NCI-H446 treated with DMSO at 0.1 percent for 48 hours (cell line): ENCODE measurements at regions not wholly inside any gene's neighbourhood (a gene's known extent, or its start where the extent isn't known, plus 50 kb on each side); places are given as distances from the start of the nearest gene placed in this dataset.
"Not testable (repeated sequence)": the region's sequence is repeated elsewhere in the genome, so short reads cannot be mapped to it uniquely, and the experiment has no call there.

Source experiments
- DNase-seq: peaks from one replicate; lab custom pipeline; 2025; lab: John Stamatoyannopoulos, UW

- no peak for DNase-seq
Observed at GRCh38 chrX:46168254-46168653, 377.0 kb downstream of the ZNF674 start.

- no peak for DNase-seq
Observed at GRCh38 chrX:46165866-46166265, 379.4 kb downstream of the ZNF674 start.

GRCh38 chrX:46165411-46165810 lies 379.8 kb downstream of the ZNF674 start:
- DNase-seq: no peak

DNA sequence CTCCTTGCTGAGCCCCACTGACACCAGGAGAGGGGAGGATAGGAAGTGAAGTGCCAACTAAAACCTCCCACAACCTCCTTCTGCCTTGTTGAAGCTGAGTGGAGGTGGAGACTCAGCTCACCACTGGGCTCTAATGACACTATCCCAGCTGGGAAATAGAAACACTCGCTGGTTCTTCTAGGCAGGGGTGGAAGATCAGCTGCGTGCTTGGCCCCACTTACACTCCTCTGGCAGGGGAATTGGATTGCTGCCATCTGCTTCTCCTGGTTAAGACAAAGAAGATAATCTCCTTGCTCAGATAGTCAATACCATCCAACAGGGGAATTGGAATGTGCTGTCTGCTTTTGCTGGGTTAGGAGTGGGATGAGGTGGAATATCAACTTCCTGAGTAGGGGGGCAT lies 392.5 kb downstream of the ZNF674 start:
- no peak for DNase-seq

- not testable (repeated sequence) for DNase-seq
Observed at GRCh38 chrX:46151332-46151731, 393.9 kb downstream of the ZNF674 start.

DNA sequence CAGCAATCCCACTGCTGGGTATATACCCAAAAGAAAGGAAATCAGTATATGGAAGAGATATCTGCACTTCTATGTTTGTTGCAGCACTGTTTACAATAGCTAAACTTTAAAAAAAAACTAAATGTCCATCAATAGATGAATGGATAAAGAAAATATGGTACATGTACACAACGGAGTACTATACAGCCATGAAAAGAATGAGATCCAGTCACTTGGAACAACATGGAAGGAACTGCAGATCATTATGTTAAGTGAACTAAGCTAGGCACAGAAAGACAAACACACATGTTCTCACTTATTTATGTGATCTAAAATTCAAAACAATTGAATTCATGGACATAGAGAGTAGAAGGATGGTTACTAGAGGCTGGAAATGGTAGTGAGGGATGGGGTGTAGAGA lies 400.7 kb downstream of the ZNF674 start:
- DNase-seq: no peak

GRCh38 chrX:46140272-46140671 lies 404.9 kb downstream of the ZNF674 start:
- no peak for DNase-seq

GRCh38 chrX:46130247-46130646 lies 415.0 kb downstream of the ZNF674 start:
- DNase-seq: no peak

DNA sequence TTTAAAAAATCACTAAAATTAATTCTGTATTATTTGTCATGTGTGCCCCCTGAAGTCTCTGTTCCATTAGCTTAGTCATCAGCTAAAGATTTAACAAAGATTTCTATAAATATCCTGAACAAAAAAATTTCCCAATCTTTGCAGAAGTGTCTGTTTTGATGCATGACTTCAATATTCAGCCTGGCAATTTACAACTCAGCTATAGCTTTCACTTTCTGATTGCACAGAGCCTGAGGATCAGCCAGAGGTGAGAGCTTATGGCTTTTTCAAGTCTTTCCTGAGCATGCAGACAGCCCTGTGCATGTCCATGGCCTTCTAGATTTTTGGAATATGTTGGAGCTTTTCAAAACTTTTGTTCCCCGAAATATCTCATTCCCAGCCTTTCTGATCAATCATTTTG lies 420.1 kb downstream of the ZNF674 start:
- DNase-seq: no peak

GRCh38 chrX:46117234-46117633 lies 428.0 kb downstream of the ZNF674 start:
- no peak for DNase-seq

GRCh38 chrX:46087310-46087709 lies 457.9 kb downstream of the ZNF674 start:
- not testable (repeated sequence) for DNase-seq

DNA sequence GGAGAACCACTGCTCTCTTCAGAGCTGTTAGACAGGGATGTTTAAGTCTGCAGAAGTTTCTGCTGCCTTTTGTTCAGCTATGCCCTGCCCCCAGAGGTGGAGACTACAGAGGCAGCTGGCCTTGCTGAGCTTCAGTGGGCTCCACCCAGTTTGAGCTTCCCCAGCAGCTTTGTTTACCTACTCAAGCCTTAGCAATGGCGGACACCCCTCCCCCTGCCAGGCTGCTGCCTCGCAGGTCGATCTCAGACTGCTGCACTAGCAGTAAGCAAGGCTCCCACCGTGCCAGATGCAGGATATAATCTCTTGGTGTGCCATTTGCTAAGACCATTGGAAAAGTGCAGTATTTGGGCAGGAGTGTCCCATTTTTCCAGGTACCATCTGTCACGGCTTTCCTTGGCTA lies 465.1 kb downstream of the ZNF674 start:
- not testable (repeated sequence) for DNase-seq

- no peak for DNase-seq
Observed at GRCh38 chrX:46072791-46073190, 472.4 kb downstream of the ZNF674 start.

GRCh38 chrX:46072372-46072771 lies 472.8 kb downstream of the ZNF674 start:
- no peak for DNase-seq

DNA sequence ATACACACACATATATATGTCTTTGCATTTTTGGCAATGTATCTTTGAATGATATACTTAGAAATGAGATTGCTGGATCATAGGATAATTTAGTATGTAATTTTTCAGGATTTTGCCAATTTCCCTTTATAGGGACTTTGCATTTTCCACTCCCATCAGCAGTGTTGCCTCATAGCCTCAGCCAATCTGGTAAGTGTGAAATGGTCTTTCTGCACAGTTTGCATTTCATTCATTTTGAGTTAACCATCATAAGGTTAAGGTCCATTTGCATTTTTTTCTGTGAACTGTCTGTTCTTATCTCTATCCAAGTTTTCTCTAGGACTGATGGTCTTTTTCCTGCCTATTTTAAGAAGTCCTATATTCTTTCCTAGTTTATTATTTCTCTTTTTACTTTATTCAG lies 474.8 kb downstream of the ZNF674 start:
- DNase-seq: no peak

- no peak for DNase-seq
Observed at GRCh38 chrX:46059316-46059715, 485.9 kb downstream of the ZNF674 start.

- no peak for DNase-seq
Observed at GRCh38 chrX:46044486-46044885, 500.7 kb downstream of the ZNF674 start.

- DNase-seq: no peak
Observed at GRCh38 chrX:46040001-46040400, 505.2 kb downstream of the ZNF674 start.

DNA sequence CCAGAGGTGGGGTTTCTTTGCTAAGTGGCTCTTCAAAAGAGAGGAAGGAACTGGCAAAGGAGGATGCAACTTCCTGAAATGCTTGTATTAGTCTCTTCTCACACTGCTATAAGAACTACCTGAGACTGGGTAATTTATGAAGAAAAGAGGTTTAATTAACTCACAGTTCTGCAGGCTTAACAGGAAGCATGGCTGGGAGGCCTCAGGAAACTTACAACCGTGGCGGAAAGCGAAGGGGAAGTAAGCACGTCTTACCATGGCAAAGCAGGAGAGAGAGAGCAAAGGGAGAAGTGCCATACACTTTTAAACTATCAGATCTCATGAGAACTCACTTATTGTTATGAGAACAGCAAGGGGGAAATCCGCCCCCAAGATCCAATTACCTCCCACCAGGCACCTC lies 505.7 kb downstream of the ZNF674 start:
- DNase-seq: no peak

DNA sequence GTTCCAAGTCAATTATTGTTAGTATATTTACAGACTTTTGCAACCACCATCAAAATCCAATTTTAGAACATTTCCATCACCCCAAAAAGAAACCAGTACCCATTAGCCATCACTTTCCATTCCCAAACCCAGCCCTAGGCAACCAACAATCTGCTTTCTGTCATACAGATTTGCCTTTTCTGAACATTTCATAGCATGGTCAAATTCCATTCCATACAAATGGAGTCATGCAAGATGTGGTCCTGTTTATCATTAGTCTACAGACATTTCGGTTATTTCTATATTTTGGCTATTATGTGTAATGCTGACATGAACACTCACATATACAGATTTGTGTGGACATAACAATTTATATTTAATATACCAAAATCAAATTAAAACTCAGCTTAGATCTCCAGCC lies 508.7 kb downstream of the ZNF674 start:
- DNase-seq: no peak

DNA sequence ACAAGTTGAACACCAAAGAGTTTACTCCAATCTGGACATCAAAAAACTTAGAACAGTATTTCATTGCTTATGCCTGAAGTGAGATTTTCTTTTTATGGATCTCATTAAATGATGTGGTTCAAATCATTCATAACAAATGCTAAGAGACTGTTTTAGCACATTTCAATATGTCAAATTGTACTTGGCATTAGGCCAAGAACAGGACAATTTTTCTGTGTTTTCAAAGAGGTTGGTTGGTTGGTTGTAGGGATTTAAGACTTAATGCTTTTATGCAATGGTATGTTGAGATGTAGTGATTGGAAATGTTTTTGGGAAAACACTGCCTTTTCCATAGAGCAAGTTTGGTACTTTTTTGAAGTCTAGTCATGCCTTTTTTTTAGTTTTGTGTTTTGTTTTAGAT lies 510.4 kb downstream of the ZNF674 start:
- no peak for DNase-seq

GRCh38 chrX:46029777-46030176 lies 515.4 kb downstream of the ZNF674 start:
- no peak for DNase-seq

GRCh38 chrX:46016296-46016695 lies 528.9 kb downstream of the ZNF674 start:
- DNase-seq: no peak

DNA sequence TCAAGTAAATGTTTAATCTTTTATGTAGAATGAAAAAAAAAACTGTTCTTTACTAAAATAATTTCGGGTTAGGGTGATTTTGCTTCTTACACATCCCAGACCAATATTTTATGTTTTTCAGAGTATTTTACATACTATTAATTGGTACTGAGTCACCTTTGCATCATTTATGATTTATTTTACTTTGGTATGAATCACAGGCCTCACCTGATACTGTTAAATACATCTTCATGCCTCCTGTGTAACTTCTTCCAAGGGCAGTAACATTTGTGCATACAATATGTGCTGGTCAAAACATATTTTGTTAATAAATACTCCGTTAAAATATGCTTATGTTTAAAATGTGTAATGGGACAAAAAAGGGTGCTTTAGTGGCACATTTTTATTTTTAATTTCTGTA lies 529.6 kb downstream of the ZNF674 start:
- no peak for DNase-seq
